Activated CD4-positive, CD25-positive, alpha-beta regulatory T cell (primary cell): ENCODE measurements at regions not wholly inside any gene's neighbourhood (a gene's known extent, or its start where the extent isn't known, plus 50 kb on each side); places are given as distances from the start of the nearest gene placed in this dataset.
"Not testable (repeated sequence)": the region's sequence is repeated elsewhere in the genome, so short reads cannot be mapped to it uniquely, and the experiment has no call there.

Experiments used
- DNase-seq, 4 experiments: peaks; one replicate each; lab custom pipeline; 2025; lab: John Stamatoyannopoulos, UW

DNA sequence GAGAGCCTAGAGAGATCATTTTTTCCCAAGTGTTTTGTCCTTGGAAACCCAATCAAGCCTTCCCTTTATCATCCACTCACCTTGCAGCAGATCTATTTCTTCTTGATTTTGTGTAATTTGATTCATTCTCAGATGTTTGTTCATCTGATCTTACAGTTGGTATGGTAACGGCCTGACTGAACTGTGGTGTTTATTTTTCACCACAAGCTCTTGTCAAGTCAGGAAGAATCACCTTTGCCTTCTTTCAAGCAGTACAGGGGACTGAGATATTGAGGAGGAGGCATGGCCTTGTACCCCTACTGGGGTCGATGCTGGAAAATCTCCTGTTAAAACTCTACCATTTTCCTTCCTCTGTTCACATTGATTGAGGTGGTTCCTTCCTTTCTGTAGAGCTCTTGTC lies 361.4 kb upstream of the CFAP20DC start:
- no peak for DNase-seq

DNA sequence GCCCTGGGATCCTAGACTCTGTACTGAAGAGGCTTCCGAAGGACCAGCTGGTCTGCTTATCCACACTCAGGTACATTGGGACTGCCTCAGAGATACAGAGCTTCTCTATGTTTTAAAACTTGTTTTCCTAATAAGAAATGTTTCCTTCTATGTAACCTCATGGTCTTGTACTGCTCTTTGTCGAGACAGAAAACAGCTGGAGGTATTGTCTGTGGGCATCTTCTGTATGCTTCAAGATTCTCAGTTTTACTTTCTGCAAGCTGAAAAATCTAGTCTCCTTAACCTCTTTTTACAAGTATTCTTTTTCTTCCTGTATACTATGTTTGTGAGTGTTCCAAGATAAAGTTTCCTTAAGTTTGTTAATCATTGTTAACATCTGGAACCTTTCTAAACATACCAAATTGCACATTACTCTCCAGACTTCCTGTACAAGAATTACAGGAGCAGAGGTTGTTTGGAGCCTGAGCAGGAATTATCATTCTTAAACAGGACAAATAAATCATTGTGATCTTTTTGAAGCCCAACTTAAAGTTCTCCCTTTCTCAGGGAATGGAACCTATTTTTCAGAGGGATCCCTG lies 358.3 kb upstream of the CFAP20DC start:
- no peak for DNase-seq

DNA sequence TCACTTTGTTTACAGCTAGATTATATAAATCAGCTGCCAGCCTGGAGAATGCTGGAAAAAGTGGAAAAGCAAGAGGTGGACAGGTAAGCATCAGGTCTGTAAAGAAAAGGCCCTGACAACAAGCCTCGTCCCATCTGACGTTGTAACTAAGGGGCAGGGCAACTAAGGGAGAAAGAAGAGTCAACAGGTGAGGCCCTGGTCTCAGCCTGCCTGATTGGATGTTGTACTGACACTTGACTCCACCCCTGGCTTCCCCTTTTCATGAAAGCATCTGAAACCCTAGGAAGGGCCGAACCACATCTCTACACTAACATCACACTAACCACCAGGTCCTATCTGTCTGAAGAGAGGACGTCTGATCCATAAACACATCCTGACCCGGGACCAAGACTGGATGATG lies 357.6 kb upstream of the CFAP20DC start:
- DNase-seq: no peak

DNA sequence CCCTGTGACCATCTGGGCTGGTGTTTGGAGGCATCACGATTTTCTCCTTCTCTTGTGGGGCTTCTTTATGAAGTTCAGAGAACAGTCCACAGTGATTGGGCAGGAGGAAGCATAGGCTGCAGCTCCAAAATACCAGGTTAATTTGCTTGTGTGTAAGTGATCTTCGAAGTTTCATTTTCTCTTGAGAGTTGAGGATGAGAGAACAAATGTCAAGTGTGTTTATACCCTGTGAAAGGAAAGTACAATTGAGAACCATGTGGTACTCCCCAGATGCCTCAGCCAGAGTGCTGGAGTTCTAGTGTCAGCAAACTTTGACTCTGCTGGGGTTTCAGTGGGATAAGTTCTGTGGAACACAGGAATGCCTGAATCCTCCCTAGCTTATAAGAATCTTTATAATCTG lies 357.1 kb upstream of the CFAP20DC start:
- no peak for DNase-seq

DNA sequence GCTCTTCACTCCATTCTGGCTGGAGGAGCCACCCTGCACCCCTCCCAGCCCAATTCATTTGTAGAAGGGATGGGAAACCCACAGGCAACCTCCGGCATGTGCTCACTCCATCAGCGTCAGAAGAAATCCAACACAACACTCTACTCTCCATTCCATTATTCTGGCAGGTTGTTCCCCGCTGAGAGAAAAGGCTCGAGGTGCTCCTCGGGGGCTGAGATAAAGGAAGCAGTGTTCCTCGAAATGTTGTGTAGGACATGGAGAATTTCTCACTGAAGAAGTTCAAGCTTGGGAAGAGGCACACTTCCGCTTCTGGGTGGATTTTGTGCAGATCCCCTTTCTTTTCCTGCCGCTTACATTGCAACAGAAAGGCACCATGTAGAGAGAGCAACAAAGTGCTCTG lies 355.0 kb upstream of the CFAP20DC start:
- DNase-seq: no peak

DNA sequence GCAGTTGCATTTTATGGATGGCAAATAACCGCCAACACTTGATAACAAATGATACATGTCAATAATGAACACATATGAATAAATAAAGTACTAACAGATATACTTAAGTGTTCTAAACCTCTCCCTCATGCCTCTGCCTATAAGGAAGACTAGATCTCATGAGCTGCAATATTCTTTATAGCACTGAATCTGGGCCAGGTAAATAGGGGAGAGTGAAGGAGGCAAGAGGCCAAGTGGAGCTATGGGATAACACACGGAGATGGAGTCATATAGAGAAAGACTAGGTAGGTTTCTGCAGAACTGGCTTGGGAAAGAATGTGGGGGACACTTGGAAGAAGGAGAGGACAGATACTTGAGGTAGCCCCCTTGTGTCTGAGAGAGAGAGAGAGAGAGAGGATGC lies 354.2 kb upstream of the CFAP20DC start:
- DNase-seq: no peak

DNA sequence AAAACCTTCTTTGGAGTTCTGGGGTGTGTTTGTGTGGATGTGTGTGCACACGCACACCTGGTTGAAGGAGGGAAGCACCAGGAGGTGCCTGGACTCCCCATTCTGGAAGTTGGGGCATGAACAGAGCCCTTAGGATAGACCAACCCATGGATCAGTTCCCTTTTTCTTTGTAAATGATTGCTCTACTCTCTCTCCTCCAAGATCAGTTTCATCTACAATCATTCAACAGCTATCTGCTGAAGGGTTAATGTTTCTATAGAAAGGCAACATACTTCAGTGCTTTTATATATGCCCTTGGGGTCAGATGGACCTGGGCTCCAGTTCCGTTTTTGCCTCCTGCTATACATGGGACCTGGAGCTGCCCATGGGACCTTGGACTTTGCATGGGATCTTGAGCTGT lies 352.1 kb upstream of the CFAP20DC start:
- DNase-seq: no peak

DNA sequence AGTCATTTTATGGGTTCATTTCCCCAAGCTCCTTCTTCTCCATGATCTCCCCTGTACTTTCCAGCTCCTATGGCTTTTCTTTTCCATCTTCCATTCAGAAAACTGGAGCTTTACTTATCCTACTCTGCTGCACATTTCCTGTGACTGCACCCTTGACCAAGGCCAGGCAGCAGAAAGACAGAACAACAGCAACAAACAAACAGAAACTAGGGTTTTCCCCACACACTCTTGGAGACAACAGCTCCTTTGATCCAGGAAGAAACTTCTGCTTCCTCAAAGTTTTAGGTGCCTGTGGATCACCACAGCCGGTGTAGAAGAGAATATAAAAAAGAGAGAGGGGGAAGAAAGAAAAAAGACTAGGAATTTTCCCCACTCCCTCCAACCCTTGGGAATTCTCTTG lies 342.3 kb upstream of the CFAP20DC start:
- DNase-seq: no peak

DNA sequence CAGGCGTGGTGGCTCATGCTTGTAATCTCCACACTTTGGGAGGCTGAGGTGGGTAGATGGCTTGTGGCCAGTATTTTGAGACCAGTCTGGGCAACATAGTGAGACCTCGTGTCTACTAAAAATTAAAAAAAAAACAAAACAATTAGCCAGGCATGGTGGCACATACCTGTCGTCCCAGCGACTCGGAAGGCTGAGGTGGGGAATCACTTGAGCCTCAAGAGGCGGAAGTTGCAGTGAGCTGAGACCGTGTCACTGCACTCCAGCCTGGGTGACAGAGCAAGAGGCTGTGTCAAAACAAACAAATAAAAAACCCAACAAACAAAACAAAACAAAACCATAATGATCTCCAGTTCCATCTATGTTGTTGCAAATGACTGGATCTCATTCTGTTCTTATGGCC lies 341.3 kb upstream of the CFAP20DC start:
- no peak for DNase-seq

DNA sequence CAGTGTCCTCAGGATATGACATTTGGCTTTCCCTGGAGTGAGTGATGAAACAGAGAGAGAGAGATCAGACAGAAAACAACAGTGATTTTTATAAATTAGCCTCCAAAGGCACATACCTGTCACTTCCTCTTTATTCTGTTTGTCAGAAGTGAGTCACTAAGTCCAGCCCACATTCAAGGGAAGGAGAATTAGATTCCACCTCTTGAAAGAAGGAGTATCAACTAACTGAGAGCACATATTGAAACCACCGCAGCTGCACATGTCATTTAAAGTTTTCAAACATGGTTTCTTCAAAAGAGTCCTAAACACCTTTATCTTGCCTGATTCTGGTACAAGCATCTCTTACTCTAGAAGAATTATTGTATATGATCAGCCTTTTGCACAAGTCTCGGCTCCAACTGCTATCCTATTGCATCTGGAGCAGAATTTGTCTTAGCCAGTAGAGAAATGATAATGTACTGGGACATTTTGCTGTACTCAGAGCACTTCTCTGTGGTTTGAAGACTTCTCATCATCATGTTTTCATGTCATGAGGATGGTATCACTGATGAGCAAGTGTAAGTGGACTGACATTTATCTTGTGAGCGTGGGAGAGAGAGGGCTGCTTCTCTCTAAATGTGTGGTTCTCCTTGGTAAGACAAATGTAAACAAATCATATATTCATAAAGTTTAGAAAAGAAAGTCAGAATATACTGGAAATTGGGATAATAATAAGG lies 338.9 kb upstream of the CFAP20DC start:
- DNase-seq: no peak

DNA sequence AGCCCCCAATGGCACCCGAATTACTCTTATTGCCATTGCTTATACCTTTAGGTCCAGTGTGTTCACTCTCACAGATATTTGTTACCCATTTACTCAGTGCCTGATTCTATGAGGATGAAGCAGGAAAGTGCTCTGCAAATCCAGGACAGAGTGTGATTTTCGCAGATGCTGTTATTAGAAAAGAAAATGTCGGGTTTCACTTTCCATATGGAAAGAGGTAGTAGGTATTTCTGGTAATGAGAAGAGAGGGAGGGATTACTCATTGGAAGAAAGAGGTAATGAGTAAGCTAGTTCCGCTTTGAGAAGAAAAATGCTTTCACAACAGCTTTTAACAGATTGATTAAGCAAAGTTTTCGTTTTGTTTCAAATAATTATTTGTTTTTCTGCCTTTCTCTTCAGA lies 336.3 kb upstream of the CFAP20DC start:
- DNase-seq: no peak

DNA sequence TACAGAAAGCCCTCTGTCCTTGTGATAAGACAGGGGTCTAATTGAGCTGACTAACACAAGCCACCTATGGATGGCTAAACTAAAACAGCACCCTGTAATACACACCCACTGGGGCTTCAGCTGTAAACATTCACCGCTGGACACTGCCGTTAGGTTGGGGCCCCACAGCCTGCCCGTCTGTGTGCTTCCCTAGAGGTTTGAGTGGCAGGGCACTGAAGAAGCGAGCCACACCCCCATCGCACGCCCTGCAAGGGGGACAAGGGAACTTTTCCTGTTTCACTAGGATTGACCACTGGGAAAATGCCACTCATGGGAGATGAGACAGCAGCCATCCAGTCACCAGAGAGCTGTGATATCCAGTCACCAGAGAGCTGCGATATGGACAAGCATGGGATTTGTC lies 335.7 kb upstream of the CFAP20DC start:
- DNase-seq: no peak

DNA sequence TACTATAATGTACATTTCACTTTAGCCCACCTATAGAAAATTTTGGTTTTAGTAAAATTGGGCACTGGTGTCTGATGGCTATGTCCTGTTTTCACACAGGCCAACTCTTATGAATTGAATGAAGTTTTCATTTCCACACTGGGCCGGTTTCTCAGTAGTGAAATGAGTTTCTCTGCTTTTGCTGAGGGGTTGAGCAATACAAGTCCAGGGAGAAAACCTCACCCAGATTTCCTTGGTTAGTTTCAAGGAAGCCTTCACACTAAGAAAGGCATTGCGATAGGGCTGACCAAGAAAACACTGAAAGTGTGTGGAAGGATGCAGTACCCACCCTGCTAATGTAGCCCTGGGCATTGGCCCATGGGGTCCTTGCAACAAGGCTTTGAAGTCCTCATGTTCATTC lies 331.5 kb upstream of the CFAP20DC start:
- no peak for DNase-seq

DNA sequence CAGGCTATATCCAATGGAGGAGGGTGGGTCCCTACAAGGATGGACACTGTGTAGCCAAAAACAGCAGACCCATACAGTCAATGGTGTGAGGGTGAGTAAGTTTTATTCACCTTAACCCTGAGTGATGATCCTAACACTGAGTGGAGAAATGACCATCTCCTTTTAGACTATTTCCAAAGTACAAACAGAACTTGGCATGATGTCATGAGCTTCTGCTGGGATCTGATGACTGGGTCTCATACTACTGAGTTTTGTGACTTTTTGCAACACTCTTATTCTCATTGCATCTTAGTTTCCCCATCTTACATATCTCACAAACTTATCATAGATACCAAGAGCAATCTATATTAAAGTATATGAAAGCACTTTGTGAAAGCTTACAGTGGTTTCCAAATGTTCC lies 330.3 kb upstream of the CFAP20DC start:
- no peak for DNase-seq

DNA sequence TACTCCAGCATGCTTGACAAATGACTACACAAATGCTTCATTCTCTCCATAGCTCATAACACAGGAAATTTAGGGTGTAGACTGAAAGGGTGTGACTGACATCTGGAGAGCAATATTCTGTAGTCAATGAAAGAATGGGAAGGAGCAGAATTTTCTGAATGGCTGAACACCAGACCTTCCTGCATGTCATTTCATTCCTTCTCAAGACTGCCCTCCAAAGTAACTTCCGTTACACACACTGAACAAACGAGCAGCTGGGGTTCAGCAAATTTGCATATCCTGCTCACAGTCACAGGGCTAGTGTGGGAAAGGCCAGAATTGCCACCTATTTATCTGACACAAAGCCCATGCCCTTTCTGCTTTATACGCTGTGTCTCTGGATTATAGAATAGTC lies 325.0 kb upstream of the CFAP20DC start:
- DNase-seq: no peak

DNA sequence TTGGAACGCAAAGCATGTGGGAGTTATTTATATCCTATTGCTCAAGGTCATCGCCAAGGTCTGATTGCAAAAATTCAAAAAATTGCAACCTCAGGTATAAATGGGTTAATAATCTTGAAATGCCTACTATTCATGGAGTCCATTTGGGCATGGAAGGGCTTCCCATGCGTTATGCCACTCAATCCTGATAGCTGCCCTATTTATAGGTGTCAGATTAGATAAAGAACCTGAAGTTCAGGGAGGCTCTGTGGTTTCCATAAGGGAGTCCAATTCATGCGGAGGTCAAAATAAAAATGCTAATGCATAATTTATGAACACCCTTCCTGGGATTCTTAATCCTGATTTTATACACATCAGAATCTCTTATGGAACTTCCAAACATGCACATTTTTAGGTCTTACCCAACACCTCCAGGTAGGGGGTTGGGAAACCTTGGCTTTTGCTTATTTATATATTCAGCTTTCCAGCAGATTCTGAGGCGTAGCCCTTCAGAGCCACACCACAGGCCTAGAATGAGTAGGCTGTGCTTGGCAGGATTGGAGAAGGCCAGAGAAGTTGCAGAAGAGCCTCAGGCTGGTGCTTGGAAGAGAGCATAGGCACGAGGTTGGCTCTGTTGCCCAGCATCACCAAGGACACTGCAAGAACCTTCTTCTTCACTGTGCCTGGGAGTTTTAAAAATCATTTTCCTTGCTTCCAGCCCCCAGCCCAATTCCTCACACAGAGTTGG lies 324.4 kb upstream of the CFAP20DC start:
- DNase-seq: no peak

DNA sequence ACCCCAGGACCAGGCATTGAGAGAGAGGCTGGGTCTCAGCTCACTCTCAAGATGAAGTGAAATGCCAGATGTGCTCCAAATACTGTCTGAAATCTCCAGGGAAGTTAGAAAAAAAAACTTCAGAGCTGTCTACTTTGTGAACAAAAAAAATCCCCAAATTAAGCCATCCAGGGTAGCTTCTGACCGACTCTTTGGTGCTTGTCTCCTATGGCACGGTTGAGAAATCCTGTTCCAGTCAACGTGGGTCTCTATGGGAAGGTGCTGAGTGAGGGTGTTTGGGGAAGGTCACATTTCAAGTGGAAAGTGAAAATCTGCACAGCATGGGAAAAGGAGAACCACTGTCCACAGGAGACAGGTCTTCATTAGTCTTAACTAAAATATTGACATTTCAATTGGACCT lies 322.5 kb upstream of the CFAP20DC start:
- DNase-seq: no peak

DNA sequence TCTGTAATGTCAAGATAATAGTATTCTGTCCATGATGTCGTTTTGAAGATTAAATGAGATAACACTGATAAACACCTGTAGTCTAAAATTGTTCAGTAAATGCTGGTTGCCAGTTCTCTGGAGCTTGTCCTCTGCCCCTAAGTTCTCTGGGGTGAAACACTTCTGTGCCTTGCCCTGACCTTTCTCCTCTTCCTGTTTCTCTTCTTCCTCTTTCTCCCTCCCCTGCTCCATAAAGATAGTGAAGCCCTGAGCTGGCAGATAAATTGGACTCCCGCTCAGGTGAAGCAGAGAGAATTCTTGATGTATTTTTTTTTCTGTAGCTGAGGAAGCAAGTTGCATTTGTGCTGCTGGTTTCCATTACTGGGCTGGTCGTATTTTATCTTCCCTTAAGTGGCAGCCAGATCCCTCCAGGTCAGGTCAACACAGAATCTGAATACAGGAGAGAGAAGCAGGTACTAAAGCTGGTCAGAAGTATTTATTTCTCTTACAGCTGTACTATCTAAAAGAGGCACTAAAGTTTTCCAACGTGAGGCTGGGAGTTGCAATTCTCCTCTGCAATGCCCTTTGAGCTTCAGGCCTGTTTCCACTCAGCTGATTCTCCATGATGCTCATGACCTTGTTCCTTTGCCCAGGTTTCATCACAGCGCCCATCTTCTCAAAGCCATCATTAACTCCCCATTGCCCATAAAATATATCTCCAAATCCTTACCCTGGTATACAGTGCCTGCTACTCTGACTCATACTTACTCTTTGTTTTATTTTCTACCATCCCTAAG lies 319.3 kb upstream of the CFAP20DC start:
- no peak for DNase-seq

DNA sequence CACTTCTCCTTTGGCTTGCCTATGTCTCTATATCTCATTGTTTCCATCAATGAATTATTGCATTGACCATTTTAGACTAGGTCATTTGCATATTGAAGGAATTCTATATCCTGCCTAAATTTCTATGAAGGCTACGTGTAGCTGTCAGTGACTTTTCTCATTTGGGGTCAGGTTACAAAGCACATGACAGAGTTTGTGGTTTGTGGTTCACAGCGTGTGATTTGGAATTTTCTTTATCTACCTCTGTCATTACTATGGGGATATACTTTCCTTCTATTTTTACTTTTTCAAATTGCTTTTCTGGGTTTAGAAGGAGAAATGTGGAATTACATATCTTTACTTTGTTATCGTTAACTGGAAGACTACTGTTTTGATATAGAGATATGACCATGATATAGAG lies 317.3 kb upstream of the CFAP20DC start:
- DNase-seq: no peak

DNA sequence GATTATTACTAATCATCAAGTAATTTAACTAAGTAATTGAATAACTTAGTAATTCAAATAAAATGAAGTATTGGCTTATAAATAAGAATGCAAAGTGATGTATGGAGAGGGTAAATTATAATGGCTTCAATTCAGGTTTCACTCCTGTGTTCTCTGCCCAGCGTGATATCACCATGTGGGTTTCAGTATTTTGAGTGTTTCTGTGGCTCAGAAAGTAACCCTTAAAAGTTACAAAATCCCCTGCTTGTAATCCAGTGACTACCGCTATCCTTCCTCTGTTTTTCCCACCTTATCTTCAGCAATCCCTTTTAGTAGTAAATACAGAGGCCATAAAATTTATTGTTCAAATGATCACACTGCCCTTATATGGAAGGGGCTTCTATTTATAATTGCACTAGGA lies 316.4 kb upstream of the CFAP20DC start:
- DNase-seq: no peak

DNA sequence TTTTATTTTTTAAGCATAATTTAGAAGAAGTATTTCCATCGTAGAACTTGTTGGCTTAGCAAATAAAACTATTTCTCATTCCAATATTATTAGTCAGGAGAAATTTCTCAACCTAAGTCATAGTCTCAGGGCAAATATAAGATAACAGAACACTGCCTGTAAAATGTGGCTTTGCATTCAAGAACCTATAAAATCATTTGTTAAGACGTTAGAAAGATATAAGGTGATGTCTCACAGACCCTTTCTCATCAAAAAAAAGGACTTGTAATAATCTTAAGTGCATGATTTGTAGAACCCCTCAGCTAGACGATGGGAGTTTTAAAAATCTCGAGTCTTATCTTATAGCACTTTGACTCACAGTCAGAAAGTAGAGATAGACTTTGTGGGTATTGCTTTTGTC lies 314.7 kb upstream of the CFAP20DC start:
- DNase-seq: no peak

DNA sequence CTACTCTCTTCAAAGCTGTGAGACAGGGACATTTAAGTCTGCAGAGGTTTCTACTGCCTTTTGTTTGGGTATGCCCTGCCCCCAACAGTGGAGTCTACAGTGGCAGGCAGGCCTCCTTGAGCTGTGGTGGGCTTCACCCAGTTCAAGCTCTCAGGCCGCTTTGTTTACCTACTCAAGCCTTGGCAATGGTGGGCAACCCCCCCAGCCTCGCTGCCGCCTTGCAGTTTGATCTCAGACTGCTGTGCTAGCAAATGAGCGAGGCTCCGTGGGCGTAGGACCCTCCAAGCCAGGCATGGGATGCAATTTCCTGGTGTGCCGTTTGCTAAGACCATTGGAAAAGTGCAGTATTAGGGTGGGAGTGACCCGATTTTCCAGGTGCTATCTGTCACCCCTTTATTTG lies 310.5 kb upstream of the CFAP20DC start:
- not testable (repeated sequence) for DNase-seq

DNA sequence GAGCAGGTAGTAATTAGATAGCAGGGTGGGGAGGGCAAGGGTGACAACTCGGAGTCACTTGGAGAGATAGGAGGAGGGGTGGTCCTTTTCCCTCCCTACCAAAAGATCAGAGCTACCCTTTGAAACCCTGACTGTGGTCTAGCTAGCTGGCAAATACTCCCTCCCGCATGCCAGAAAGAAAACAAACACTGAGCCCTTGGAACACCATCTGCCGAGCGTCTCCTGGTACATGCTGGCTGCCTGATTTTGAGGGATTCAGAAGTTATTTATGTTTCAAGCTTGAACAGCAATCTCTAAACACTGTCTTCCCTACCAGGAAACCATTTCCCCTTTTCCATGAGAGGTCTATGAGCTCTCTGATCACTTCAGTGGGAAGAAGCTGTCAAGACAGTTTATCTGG lies 291.6 kb upstream of the CFAP20DC start:
- DNase-seq: no peak
